CD1c-positive myeloid dendritic cell (primary cell): ENCODE measurements at regions not wholly inside any gene's neighbourhood (a gene's known extent, or its start where the extent isn't known, plus 50 kb on each side); places are given as distances from the start of the nearest gene placed in this dataset.

ENCODE experiments used
- DNase-seq: peaks from one replicate; pipeline ENCODE4 v3.0.0-alpha.2; 2016; ENCODE audit errors: extremely low spot score

DNA sequence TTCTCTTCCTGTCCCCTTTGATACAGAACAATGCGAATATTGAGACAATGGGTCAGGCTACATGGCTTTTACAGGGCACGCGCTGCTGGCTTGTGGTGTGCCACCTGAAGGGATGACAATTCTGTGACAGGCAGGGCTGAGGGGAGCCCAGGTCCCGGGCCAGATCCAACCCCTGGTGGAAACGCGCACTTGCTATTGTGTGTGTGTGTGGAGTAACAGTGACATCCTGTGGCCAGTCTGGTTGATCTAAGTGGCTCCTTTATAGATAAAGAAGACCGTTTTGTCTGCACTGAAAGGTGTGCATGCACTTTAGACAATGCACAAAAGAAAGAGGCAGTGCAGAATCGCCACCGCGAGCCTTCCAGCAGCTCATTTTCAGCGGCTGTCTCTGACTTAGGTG lies 273.6 kb downstream of the HRH4 start:
- no peak for DNase-seq

DNA sequence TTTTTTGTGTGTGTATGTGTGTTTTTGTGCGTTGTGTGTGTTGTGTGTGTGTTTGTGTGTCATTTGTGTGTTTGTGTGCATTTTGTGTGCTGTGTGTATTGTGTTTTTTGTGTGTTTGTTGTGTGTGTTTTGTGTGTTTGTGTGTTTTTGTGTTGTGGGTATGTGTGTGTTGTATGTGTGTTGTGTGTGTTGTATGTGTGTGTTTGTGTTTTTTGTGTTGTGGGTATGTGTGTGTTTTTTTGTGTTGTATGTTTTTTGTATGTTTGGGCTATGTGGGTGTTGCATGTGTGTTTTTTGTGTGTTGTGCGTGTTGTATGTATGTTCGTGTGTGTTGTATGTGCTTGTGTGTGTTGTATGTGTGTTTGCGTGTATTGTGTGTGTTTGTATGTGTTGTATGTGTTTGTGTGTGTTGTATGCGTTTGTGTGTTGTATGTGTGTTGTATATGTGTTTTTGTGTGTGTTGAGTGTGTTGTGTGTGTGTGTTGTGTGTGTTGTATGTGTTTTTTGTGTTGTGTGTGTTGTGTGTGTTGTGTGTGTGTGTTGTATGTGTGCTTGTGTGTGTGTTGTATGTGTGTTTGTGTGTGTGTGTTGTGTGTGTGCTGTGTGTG lies 275.3 kb downstream of the HRH4 start:
- no peak for DNase-seq

DNA sequence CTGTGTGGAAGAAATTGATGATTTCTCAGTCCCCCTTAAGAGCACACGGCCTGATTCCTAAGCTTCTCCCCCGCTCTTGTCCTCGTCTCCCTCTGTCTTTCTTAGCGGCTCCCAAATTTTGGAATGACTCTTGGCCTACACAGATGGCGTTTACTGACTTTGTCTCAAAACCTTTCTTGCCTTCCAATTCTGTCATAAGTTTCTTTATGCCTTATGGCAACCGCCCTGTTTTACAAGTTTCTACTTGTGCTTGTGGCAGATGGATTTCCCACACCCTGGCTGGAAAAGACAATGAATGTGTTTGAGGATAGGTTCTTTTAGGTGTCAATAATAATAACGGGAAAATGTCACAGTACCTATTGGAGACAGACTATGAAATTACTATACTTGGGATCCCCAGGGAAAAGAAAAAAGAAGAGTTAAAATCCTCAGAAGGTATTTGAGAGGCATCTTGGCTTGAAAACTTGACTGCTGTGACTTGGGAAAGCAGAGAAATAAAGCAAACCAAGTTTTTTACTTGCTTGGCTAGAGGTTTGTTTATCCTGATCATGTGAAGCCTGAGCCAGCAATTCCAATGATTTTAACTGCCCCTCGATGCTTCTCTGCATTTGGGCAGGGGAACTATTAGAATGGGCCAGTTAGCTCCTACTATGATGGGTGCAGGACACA lies 276.4 kb downstream of the HRH4 start:
- no peak for DNase-seq

DNA sequence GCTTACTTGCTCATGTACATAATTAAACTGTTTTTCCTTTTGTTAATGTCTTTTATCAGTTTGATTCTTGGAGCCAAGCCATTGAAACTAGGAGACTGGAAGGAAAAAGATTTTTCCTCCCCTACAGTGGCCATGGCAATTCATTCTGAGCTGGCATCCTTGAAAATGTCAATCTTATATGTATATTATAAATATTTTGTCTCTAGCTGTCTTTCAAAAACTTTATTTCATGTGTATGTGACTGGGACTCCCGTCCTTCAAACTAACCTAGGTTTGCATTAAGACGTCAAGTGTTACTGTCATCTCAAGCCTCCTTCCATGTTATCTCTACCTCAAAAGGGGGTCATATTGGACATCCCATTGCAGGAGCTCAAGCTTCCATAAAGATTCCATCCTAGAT lies 280.4 kb downstream of the HRH4 start:
- DNase-seq: no peak

DNA sequence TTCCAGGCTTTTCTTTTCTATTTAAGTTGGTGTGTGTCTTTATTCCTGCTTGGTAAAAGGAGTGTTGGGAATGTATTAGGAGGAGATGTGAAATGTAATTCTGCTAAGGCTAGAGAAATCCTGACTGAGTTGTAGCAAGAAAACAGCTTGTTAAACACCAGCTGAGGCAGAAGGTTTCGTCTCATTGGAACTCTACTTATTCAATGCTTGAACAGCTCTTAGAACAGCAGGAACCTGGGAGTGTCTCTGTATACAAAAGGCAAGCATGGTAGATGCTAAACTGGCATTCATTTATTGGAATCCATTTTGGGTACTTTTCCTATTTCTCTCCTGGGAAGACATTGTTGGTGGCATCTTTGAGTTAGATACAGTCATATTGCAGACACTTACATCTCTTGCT lies 280.9 kb downstream of the HRH4 start:
- DNase-seq: no peak

DNA sequence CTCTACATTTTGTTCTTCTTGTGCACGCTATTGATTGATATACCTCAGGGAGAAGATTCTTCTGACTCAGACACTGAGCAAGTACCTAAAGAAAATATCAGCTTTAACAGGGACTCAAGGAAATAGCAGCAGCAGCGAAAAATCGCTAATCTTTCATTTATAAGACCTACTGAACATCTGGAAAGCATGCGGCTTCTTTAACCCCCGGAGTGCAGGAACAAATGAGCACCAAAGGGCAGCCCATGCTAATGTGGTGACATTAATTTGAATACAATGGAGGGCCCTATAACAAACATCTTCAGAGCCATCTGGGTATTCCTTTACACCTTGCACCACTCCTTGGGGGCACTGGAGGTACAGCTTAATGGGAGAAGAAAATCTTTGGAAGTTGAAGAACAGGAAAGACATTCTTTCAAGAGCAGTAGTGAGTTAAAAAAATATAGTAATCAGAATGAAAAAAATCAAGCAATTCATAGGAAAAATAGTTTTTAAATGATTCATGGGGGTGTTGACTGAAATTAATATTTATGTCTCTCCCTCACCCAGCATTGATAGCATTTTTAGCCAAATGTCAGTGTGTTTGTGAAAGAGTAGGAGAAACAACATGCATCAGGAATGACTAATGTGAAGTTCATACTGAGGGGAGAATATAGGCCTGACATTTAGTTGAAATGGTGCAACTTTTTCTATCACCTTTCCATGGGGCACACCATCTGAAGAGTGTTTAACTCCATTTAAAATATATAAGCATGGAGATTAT lies 281.7 kb downstream of the HRH4 start:
- no peak for DNase-seq

DNA sequence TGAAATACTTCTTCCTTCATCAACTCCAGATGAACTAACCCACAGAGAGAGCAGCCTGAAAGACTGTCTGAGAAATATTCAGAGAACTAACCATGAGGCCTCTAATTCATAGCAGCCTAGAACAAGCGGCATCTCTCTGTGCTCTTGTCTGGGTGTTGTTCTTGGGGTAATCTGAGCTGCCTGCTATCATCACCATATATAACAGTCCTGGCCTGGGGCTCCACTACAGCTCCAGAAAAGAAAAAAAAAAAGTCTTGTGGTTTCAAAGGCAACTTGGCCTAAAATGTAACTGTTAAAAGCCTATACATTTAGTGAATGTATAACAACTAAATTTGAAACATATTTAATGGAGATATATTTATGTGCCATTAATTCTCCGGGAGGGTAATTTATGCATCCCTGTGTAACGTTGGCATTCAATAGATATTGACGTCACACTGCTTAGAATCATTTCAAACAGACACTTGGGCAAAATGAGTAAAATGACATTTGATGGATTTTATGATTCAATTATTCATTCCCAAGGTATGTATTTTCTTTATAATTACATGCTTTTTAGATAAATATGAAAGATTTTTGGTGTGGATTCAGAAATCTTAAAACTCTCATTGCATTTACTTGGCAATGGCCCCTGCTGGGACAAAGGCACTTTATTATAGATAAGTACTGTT lies 294.3 kb downstream of the HRH4 start:
- no peak for DNase-seq

DNA sequence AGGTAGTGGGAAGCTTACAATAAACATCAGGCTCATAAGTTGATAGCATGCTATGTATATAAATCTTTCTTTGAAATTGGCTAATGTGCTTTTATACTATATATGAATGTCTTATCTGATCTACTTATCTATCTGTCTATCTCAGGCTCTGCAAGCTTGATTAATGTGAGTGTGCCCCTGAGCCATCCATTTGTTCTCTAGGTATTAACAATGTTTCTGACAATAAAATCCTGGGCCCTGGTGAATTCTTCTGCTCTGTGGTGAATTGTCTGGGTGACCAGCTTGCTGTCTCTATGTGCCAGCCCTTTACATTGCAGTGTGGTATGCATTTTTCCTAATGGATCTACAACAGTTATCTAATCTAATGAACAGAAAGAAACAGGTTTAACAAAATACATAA lies 295.9 kb downstream of the HRH4 start:
- DNase-seq: no peak

DNA sequence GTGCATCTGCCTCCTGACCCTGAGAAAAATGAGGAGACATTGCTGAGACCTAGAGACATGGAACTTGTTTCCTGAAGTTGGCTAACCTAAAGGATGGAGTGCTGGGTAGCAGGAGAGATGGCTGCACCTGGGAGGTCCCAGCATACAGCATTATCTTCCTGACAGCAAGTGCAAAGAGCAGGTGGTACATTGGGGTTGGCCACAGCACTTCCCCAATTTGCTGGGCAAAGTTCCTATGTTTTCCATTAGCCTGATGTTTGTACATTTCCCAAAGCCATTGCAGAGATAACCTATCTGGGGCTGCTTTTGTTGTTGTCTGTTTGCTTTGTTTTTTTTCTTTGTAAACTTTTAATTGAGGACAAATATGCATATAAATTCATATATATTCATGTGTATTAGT lies 296.7 kb downstream of the HRH4 start:
- DNase-seq: no peak

DNA sequence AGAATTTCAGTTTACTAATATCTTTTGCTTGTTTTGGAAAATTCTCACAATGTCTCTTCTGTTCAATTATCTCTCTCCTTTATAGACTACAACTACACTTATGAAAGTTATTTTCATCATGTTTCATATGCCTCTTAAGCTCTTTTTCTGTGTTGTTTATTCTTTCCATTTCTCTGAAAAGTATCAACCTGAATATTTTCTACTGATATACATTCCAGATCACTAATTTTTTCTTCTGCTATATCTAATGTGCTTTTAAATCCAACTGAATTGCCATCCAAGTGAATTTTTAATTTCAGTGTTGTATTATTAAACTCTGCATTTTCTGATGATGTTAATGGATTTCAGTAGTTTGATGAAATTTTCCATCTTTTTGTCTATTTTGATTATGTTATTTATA lies 301.3 kb downstream of the HRH4 start:
- no peak for DNase-seq

DNA sequence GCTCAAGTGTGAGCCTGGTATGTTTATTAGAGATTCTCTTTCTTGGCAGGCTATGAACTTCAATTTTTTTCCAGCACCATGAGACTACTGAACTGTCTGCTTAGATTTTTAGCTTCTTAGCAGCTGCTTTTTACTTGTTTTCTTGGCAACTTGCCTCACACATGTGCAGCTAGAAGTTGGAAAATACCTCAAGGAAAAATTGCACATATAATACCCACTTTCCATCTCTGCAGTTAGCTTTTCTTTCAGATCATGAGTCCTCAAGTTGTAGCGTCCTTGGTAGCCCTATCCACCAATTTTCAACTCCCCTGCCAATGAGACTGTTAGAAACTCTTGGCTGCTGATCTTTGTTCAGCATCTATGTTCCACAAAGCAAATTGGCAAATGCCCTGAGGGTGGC lies 302.1 kb downstream of the HRH4 start:
- DNase-seq: no peak

DNA sequence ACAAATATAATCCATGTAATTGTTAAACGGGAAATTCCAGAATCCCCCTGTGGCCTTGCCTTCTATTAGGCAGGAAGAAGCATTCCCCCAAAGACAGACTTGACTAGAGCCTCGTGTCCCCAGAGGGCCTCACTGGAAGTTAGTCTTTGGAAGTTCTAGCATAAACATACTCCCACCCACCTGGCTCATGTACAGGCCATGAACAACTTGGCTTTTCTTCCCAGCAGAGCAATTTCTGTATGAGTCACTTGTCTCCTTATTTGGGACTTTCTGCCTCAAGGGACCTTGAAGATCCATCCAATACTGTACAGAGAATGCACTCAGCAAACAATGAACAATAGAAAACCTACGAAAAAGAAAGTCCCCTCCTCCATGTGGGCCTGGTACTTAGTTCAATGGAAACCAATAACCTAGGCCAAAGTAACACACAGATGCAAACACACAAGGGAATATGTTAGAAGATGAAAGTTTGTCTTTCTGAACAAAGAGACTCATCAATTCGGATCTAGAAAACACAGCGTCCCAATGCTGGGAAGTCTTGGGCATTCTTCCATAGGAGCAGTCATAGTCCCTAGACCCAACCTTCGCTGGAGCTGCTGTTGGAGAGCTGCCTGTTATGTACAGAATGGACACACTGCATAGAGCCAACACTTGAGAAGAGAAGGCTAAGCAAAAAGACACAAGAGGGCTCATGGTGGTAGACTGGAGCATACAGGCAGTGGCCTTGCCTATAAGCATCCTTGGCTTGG lies 303.5 kb downstream of the HRH4 start:
- DNase-seq: no peak

DNA sequence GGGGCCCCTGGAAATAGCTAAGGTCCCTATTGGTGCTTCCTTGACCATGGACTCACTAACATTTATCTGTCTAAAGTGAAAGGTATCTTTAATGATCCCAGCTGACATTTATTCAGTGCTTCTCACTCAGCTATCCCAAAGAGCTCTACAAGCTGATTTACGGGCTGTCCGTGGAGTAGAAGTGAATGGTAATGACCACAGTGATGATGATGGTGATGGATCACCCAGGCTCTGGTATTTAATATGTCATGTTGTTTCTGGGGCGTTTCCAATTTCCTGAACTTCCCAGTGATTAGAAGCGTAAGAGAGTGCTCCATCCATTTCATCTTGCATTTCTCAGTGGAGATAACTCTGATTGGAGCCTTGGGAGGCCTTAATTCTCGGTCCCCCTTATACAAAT lies 304.3 kb downstream of the HRH4 start:
- no peak for DNase-seq

DNA sequence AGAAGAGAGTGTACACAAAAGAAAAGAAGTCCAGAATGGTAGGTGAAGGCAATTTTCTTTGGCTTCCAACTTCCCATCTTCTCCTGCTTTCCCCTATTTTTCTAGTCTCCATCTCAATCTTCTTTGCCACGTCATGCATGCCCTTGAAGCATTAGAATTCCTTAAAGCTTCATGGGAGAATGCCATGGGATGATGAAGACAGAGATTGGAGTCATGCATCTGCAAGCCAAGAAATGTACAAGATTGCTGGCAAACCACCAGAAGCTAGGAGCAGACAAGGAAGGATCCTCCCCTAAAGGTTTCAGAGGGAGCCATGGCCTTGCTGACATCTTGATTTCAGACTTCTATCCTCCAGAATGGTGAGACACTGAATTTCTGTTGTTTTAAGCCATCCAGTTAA lies 305.9 kb downstream of the HRH4 start:
- no peak for DNase-seq

DNA sequence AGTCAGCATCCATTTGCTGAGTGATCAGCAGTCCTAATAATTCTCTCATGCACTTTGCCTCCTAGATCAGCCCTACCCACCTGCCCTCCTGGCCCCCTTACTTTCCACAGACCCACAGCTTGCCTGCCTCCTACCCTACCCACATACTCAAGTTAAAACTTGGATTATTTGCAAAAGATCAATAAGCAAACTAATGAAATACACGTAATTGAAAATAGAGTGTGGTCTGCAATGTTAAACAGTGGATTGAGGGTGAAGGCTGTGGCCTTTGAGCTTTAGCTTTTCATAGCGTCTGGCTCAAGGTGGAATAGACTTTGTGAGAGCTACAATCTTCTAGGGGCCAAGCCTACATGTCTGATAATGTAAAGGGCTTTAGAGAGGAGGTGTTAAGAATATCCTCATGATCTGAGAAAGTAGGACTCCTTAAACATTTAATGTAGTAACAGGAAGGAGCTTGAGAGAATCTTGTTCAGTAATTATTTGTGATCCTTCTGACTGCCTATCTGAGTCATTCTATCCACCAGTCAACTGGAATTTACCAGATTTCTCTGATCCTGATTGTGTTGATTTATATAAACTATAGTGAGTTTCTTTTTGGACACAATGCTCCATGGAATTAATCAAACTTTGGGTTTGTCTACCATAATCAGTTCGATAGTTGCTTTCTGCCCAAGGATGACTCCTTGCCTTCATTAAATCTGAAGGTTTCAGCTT lies 310.0 kb downstream of the HRH4 start:
- no peak for DNase-seq

DNA sequence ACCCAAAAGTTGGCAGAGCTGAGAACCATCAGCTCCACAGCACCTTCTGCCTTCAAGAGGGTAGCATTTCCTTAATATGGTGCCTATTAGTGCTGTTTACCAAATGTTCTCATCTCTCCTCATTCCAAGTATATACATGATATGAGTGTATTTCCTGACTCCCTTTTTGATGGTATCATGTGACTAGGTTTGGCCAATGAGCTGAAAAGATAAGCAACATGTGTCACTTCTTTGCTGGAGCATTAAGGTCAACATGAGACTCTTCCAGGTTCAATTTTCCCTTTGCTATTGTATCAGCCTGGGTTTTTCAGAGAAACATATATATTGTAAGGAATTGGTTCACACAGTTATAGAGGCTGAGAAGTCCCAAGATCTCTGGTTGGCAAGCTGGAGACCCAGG lies 310.9 kb downstream of the HRH4 start:
- DNase-seq: no peak

DNA sequence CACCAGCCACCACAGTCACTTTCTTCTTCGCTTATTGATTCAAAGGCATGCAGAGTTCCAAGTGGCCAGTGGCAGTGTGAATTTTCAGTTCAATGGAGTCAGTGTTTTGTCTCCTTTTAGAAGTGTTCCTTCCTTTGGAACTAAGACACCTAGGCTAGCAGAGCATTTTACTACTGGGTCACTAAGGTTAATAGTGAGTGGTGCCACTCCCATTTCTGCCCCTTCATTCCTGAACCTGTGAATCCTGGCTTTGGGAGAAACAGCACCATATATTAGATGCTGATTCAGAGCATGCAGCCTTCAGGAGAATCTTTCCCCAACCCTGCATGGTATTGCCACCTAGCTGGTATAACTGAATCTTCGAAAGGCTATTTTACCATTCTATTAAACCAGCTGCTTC lies 312.7 kb downstream of the HRH4 start:
- DNase-seq: no peak

DNA sequence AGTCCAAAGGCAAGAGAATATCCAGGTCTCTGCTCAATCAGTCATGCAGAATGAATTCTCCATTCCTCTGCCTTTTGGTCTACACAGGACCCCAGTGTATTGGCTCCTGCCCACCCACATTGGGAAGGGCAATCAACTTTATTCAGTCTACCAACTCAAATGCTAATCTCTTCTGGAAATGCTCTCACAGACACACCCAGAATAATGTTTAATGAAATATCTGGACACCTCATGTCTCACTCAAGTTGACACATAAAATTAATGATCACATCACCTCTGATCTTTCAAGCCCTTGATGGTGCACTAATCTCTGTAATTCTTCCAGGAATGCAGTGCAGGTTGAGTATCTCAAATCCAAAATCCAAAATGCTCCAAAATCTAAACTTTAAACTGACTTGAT lies 315.6 kb downstream of the HRH4 start:
- no peak for DNase-seq

DNA sequence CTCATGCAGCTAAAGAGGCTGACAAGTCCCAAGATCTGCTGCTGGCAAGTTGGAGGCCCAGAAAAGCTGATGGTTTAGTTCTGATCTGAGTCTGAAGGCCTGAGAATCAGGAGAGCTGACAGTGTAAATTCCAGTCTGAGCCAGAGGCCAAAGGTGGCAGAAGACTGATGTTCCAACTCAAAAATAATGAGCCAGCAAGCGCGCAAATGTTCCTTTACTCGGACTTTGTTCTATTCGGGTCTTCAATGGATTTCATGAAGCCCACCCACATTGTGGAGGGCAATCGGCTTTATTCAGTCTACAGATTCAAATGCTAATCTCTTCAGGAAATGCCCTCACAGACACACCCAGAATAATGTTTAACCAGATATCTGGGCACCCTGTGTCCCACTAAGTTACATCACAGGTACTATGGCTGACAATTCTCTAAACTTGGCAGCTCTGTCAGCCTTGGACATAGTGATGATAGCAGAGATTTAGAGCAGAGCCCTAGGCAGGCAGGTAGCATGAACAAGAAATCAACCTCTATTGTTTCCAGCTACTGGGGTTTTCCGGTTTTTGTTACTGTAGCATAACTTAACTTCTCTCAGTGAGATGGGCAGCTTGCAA lies 318.5 kb downstream of the HRH4 start:
- DNase-seq: no peak

DNA sequence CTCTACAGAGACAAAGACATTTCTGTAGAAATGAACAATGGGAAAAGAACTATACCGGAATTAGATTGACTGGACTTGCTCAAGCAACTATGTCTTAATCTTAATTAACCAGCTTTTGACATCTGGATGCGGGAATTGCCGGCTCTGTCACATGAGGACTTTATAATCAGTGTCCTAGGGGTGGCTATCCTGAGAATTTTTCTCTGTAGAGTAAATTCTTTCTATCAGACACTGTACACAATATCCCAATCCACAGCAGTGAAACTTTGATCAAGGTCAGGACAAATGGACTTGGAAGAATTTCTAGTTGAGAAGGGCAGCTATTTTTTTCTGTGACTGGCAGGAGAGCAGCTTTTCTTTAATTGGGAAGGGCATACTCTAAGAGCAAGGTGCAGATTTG lies 322.1 kb downstream of the HRH4 start:
- DNase-seq: no peak

DNA sequence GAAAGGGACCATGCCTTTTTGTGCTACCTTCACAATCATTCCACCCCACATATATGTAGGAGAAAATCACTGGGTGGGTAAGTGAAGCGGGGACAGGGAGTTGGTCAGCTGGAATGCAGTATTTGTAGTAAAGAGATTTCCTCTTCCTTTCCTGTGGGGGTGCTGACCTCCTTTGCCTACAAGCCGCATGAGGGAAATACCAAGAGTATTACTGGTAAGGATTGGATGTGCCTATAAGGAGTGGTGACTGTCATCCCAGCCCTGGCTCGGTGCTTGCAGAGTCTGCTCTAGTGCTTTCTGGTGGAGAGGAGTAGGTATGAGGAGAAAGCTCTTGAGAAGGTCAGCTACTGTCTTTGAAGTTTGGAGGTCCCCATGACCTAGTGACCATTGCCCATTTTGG lies 324.6 kb downstream of the HRH4 start:
- DNase-seq: no peak
